Adrenal gland (tissue), 9 donors: ENCODE measurements at regions not wholly inside any gene's neighbourhood (a gene's known extent, or its start where the extent isn't known, plus 50 kb on each side); places are given as distances from the start of the nearest gene placed in this dataset.
"Not testable (repeated sequence)": the region's sequence is repeated elsewhere in the genome, so short reads cannot be mapped to it uniquely, and the experiment has no call there.

Source experiments
- DNase-seq, 7 donors: peaks; one replicate each; pipeline ENCODE4 v3.0.0-alpha.2; 2019 to 2020
- H3K27ac ChIP-seq, 5 donors: fragments of 200-600 bp; sonication (generic) in 4 of 5; 1 replicate in 3 of 5; 2 replicates in 2 of 5; pipeline versions ENCODE4 v1.5.1 to v1.8.0; 2016 to 2020; ENCODE audit warnings: mild to moderate bottlenecking in 1 of 5
- H3K27me3 ChIP-seq: fragments of 200-600 bp; 2 replicates; pipeline ENCODE4 v1.8.0; 2021
- H3K36me3 ChIP-seq, 2 donors: fragments of 200-600 bp; replicated peaks in 1 of 2; 1 replicate in 1 of 2; 2 replicates in 1 of 2; pipeline versions ENCODE4 v1.5.1 to v1.8.0; 2018 to 2022
- H3K4me1 ChIP-seq, 2 donors: fragments of 200-600 bp; replicated peaks in 1 of 2; 1 replicate in 1 of 2; 2 replicates in 1 of 2; pipeline versions ENCODE4 v1.5.1 to v1.8.0; 2018 to 2021
- H3K4me3 ChIP-seq, 4 donors: fragments of 200-600 bp; sonication (generic) in 3 of 4; one replicate each; pipeline ENCODE4 v1.5.1; 2016 to 2018
- H3K9me3 ChIP-seq, 3 donors: fragments of 200-600 bp; sonication (generic) in 1 of 3; replicated peaks in 1 of 3; 1 replicate in 2 of 3; 2 replicates in 1 of 3; pipeline versions ENCODE4 v1.5.1 to v1.8.0; 2016 to 2021
- POLR2A ChIP-seq, 2 donors: fragments of 450-650 bp; IDR thresholded peaks; one replicate each; pipeline ENCODE4 v1.6.1; 2017; ENCODE audit warnings: antibody characterized with exemption in 2 of 2, mild to moderate bottlenecking in 2 of 2, moderate library complexity in 1 of 2
- WGBS, 4 donors: extraction: QIAGEN DNeasy Blood & Tissue Kit in 2 of 4; methylation state at CpG; one replicate each; pipeline versions ENCODE4 v1.1.5 to v1.1.7; 2013 to 2017; 5-methylcytosine and 5-hydroxymethylcytosine counted together
- intact Hi-C, 2 donors: fragments of 100-400 bp; cut with DNase I; formaldehyde crosslinking; loops; one replicate each; pipeline versions ENCODE4 v1.14.1 to v1.15.0; 2022 to 2023
- TF ChIP-seq, protein P1 (sequence below), 6 experiments: fragments of 450-650 bp in 4 of 6; fragments of 200-600 bp in 2 of 6; sonication (generic) in 1 of 6; IDR thresholded peaks; 1 replicate in 5 of 6; 2 replicates in 1 of 6; pipeline versions ENCODE4 v1.5.1 to v1.8.0; 2016 to 2021; ENCODE audit warnings: antibody characterized with exemption in 6 of 6, mild to moderate bottlenecking in 2 of 6, moderate library complexity in 1 of 6
- donor health status: healthy with polysubstance abuse.
- donor health status: Bipolar disorder and iron deficiency.
- donor health status: DM: yes; HTN: yes; CAD: no.
- donor health status: DM: no; HTN: no; CAD: no.
- donor health status: DM: no; HTN: no; CAD: no.

DNA sequence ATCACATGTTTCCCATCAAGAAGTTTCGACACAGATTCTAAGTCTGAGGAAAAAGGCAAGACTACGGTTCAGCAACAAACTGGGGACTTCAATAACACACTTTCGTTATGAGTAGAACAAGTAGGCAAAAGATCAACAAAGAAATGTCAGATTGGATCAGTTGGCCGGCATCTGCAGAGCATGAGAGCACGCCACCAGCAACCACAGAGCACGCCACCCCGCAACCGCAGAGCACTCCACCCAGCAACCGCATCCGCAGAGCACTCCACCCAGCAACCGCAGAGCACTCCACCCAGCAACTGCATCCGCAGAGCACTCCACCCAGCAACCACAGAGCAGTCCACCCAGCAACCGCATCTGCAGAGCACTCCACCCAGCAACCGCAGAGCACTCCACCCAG is 89.7 kb upstream of the FAM20C start:
- 40 to 76% (median 56%) methylated on average over 3 to 14 of the region's 14 CpGs for WGBS, 4 donors
- Histone ChIP-seq H3K27ac (no peak overlapping the region), H3K9me3 (no peaks in the 10 kb centered on the region), H3K4me1 (no peaks in the 10 kb centered on the region), H3K4me3 (no peak overlapping the region), H3K36me3 (no peaks in the 10 kb centered on the region), H3K27me3 (no peaks in the 10 kb centered on the region)
- no peak for DNase-seq
- intact Hi-C loops = no loop called here
- TF ChIP-seq POLR2A (IDR thresholded peaks at IDR 0.05) = no peak
- TF ChIP-seq, protein P1, sequence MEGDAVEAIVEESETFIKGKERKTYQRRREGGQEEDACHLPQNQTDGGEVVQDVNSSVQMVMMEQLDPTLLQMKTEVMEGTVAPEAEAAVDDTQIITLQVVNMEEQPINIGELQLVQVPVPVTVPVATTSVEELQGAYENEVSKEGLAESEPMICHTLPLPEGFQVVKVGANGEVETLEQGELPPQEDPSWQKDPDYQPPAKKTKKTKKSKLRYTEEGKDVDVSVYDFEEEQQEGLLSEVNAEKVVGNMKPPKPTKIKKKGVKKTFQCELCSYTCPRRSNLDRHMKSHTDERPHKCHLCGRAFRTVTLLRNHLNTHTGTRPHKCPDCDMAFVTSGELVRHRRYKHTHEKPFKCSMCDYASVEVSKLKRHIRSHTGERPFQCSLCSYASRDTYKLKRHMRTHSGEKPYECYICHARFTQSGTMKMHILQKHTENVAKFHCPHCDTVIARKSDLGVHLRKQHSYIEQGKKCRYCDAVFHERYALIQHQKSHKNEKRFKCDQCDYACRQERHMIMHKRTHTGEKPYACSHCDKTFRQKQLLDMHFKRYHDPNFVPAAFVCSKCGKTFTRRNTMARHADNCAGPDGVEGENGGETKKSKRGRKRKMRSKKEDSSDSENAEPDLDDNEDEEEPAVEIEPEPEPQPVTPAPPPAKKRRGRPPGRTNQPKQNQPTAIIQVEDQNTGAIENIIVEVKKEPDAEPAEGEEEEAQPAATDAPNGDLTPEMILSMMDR (IDR thresholded peaks at IDR 0.05) = no peak

DNA sequence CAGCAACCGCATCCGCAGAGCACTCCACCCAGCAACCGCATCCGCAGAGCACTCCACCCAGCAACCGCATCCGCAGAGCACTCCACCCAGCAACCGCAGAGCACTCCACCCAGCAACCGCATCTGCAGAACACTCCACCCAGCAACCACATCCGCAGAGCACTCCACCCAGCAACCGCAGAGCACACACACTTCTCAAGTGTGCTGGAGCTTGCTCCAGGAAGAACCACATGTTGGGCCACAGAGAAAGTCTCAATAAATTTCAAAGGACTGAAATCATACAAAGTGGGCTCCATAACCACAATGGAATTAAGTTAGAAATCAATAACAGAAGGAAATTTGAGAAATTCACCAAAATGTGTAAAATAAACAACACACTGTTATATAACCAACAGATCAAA is 88.4 kb upstream of the FAM20C start:
- DNase-seq, H3K27ac ChIP-seq, intact Hi-C loops, H3K4me3 ChIP-seq, H3K27me3 ChIP-seq, H3K36me3 ChIP-seq, H3K9me3 ChIP-seq, H3K4me1 ChIP-seq: not testable (repeated sequence)
- WGBS, 4 donors = 83 to 96% (median 89%) methylated on average over 1 to 4 of the region's 10 CpGs

DNA sequence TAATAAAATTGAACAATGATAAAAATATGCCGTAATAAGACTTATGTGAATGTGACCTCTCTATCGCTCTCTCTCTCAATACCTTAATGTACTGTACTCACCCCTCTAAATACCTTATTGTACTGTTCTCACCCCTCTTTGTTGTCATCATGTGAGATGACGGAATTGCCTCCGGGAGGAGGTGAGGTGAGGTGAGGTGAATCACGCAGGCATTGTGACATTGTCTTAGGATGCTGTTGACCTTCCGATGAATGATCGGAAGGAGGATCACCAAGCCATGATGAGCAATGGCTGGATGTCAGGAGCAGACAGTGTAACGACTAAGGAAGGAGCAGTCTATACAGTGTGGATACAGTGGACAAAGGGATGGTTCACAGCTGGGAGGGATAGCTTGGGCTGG is 87.4 kb upstream of the FAM20C start:
- Histone ChIP-seq H3K4me3 (no peak overlapping the region), H3K27me3 (no peaks in the 10 kb centered on the region), H3K9me3 (no peaks in the 10 kb centered on the region), H3K4me1 (no peaks in the 10 kb centered on the region), H3K27ac (no peak overlapping the region), H3K36me3 (no peaks in the 10 kb centered on the region)
- DNase-seq = no peak
- intact Hi-C loops = no loop called here
- 74 to 90% (median 87%) methylated on average over 8 of the region's 8 CpGs for WGBS, 4 donors
- TF ChIP-seq, protein P1 (IDR thresholded peaks at IDR 0.05) = no peak
- no peak for TF ChIP-seq POLR2A (IDR thresholded peaks at IDR 0.05)

- no peaks in the 10 kb centered on the region for H3K36me3 ChIP-seq
- H3K4me3 ChIP-seq = no peak overlapping the region
- no peak for TF ChIP-seq POLR2A (IDR thresholded peaks at IDR 0.05)
- TF ChIP-seq, protein P1 (IDR thresholded peaks at IDR 0.05) = no peak
- WGBS, 4 donors = 69 to 80% (median 77%) methylated on average over 5 of the region's 5 CpGs
- H3K9me3 ChIP-seq = no peaks in the 10 kb centered on the region
- H3K27ac ChIP-seq = no peak overlapping the region
- intact Hi-C loops = no loop called here
- no peaks in the 10 kb centered on the region for H3K4me1 ChIP-seq
- no peaks in the 10 kb centered on the region for H3K27me3 ChIP-seq
- DNase-seq = no peak
These were observed 86.0 kb upstream of the FAM20C start for GRCh38 chr7:106356-106755.

GRCh38 chr7:107233-107632 is 85.1 kb upstream of the FAM20C start:
- no peaks in the 10 kb centered on the region for H3K36me3 ChIP-seq
- H3K9me3 ChIP-seq = peaks cover 0 to 4% (median 0%) of the 10 kb centered on the region in 3 donors
- H3K4me1 ChIP-seq = no peaks in the 10 kb centered on the region
- WGBS, 4 donors = 60 to 75% (median 74%) methylated on average over 4 of the region's 4 CpGs
- no peak for DNase-seq
- no peak for TF ChIP-seq POLR2A (IDR thresholded peaks at IDR 0.05)
- TF ChIP-seq, protein P1 (IDR thresholded peaks at IDR 0.05) = no peak
- no peaks in the 10 kb centered on the region for H3K27me3 ChIP-seq
- H3K4me3 ChIP-seq = no peak overlapping the region
- intact Hi-C loops = no loop called here
- no peak overlapping the region for H3K27ac ChIP-seq
